Ovary (tissue), 3 donors: ENCODE measurements at regions not wholly inside any gene's neighbourhood (a gene's known extent, or its start where the extent isn't known, plus 50 kb on each side); places are given as distances from the start of the nearest gene placed in this dataset.

Experiments
- CTCF ChIP-seq, 3 donors: fragments of 450-650 bp in 2 of 3; fragments of 200-600 bp in 1 of 3; IDR thresholded peaks; one replicate each; pipeline versions ENCODE4 v1.5.1 to v1.8.0; 2016 to 2022; ENCODE audit warnings: antibody characterized with exemption in 3 of 3, mild to moderate bottlenecking in 1 of 3
- EP300 ChIP-seq: sonication (generic); formaldehyde crosslinking; IDR thresholded peaks from one replicate; pipeline ENCODE4 v1.6.1; 2017; ENCODE audit warnings: antibody characterized with exemption
- POLR2A ChIP-seq: fragments of 450-650 bp; IDR thresholded peaks from one replicate; pipeline ENCODE4 v1.6.1; 2017; ENCODE audit warnings: antibody characterized with exemption, mild to moderate bottlenecking, moderate library complexity
- donor health status: DM: no; HTN: no; CAD: no.

GRCh38 chr14:65356327-65356836, 56.1 kb upstream of the FUT8 start:
- TF ChIP-seq POLR2A (no peak), CTCF (IDR thresholded peaks at IDR 0.05) (no peak), EP300 (no peak)
